CD8-positive, alpha-beta memory T cell (primary cell): ENCODE measurements at regions not wholly inside any gene's neighbourhood (a gene's known extent, or its start where the extent isn't known, plus 50 kb on each side); places are given as distances from the start of the nearest gene placed in this dataset.

Experiments used
- CTCF ChIA-PET: fragments of 350-600 bp; sonication (Branson Sonifier 250); formaldehyde crosslinking; loops from one replicate; lab custom pipeline; 2021; ENCODE audit warnings: antibody characterized with exemption; lab: Charles Lee
- POLR2A ChIA-PET: fragments of 350-600 bp; sonication (Branson Sonifier 250); formaldehyde crosslinking; loops from one replicate; lab custom pipeline; 2021; ENCODE audit warnings: antibody characterized with exemption; lab: Charles Lee
- DNase-seq, 5 donors: peaks; one replicate each; pipeline versions ENCODE4 v3.0.0 to v3.0.0-alpha.2; 2020 to 2022; ENCODE audit warnings: mixed read lengths in 1 of 5
- H3K27ac ChIP-seq: one replicate; pipeline ENCODE4 v1.7.0; 2013; ENCODE audit warnings: low read depth, mild to moderate bottlenecking, low read length, moderate library complexity
- H3K27me3 ChIP-seq: 2 replicates; pipeline ENCODE4 v1.7.0; 2013; ENCODE audit warnings: low read length, mild to moderate bottlenecking; ENCODE audit not compliant: insufficient read depth, poor library complexity, severe bottlenecking
- H3K36me3 ChIP-seq: 2 replicates; pipeline ENCODE4 v1.7.0; 2013; ENCODE audit warnings: mild to moderate bottlenecking, low read length, moderate library complexity; ENCODE audit not compliant: insufficient read depth
- H3K4me1 ChIP-seq: 2 replicates; pipeline ENCODE4 v1.7.0; 2013; ENCODE audit warnings: mild to moderate bottlenecking, low read length, moderate library complexity; ENCODE audit not compliant: insufficient read depth
- H3K4me3 ChIP-seq: 2 replicates; pipeline ENCODE4 v1.7.0; 2013; ENCODE audit warnings: mild to moderate bottlenecking, low read length
- H3K9me3 ChIP-seq: 2 replicates; pipeline ENCODE4 v1.7.0; 2013; ENCODE audit warnings: mild to moderate bottlenecking, low read length
- H3K27ac Mint-ChIP-seq, 8 donors: one replicate each; pipeline ENCODE4 v1.8.0; 2020 to 2021; ENCODE audit warnings: mixed read lengths in 8 of 8, mild to moderate bottlenecking in 6 of 8, inconsistent platforms in 3 of 8, moderate library complexity in 3 of 8
- H3K27me3 Mint-ChIP-seq, 2 donors: one replicate each; pipeline ENCODE4 v1.8.0; 2020 to 2021; ENCODE audit warnings: mixed read lengths in 2 of 2, mild to moderate bottlenecking in 1 of 2, moderate library complexity in 1 of 2
- H3K36me3 Mint-ChIP-seq, 3 donors: one replicate each; pipeline ENCODE4 v1.8.0; 2020 to 2021; ENCODE audit warnings: mixed read lengths in 3 of 3, inconsistent platforms in 1 of 3, mild to moderate bottlenecking in 1 of 3
- H3K4me1 Mint-ChIP-seq, 3 donors: one replicate each; pipeline ENCODE4 v1.8.0; 2020 to 2021; ENCODE audit warnings: mixed read lengths in 3 of 3, inconsistent platforms in 1 of 3, mild to moderate bottlenecking in 1 of 3
- H3K4me3 Mint-ChIP-seq, 7 donors: one replicate each; pipeline ENCODE4 v1.8.0; 2020 to 2021; ENCODE audit warnings: mixed read lengths in 7 of 7, mild to moderate bottlenecking in 6 of 7, moderate library complexity in 4 of 7, inconsistent platforms in 2 of 7
- H3K9me3 Mint-ChIP-seq, 5 donors: one replicate each; pipeline ENCODE4 v1.8.0; 2020 to 2022; ENCODE audit warnings: mixed read lengths in 5 of 5, mild to moderate bottlenecking in 3 of 5, moderate library complexity in 2 of 5, inconsistent platforms in 1 of 5

DNA sequence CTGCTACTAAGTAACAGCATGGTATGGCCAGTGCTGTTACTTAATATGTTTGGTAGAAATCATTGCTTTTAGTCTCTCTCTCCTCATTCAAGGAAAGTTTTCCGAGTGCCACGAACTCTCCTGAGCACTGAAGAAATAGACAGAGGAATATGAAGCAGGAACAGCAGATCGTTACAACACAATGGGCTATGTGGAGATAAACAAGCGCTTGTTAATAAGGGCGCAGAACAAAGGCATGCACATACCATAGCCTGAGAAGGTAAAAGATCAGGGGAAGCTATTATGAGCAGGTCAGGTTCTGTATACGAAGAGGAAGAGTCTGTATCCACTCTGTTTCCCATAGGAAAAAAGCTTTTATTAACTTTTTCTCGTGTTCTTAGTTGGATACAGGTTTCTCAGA lies 156.2 kb upstream of the CPNE8 start:
- ChIA-PET POLR2A (no interaction called here), CTCF (no interaction called here)
- Mint-ChIP-seq H3K4me3 (no peak overlapping the region), H3K27ac (no peak overlapping the region), H3K4me1 (no peaks in the 10 kb centered on the region), H3K36me3 (no peaks in the 10 kb centered on the region), H3K9me3 (peaks cover 0 to 8% (median 4%) of the 10 kb centered on the region in 5 donors), H3K27me3 (no peaks in the 10 kb centered on the region)
- H3K4me3 ChIP-seq = no peak overlapping the region
- no peaks in the 10 kb centered on the region for H3K4me1 ChIP-seq
- H3K36me3 ChIP-seq = no peaks in the 10 kb centered on the region
- H3K27ac ChIP-seq = no peak overlapping the region
- H3K9me3 ChIP-seq = no peaks in the 10 kb centered on the region
- no peaks in the 10 kb centered on the region for H3K27me3 ChIP-seq
- DNase-seq = no peak

DNA sequence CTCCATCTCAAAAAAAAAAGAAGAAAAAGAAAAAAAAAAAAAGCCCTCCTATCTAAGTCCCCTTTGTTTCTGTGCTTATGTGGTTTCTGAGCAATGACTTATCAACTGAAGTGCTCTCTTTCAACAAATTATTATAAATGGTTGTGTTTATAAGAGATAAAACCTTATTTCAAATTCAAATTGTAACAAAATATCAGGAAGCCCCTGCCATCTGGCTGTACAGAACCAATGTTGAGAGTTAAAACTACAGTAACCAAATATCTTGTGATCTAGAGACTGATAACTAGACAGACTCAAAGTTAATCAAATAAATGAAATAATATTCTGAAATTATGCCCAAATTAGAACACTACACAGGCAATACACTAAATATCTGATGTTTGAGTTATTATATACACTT lies 143.0 kb upstream of the CPNE8 start:
- H3K4me1 Mint-ChIP-seq = no peaks in the 10 kb centered on the region
- no peaks in the 10 kb centered on the region for H3K36me3 Mint-ChIP-seq
- Histone ChIP-seq H3K4me1 (no peaks in the 10 kb centered on the region), H3K9me3 (no peaks in the 10 kb centered on the region), H3K4me3 (no peak overlapping the region), H3K36me3 (no peaks in the 10 kb centered on the region), H3K27me3 (no peaks in the 10 kb centered on the region), H3K27ac (no peak overlapping the region)
- H3K27ac Mint-ChIP-seq = no peak overlapping the region
- POLR2A ChIA-PET = no interaction called here
- no peak for DNase-seq
- no peaks in the 10 kb centered on the region for H3K9me3 Mint-ChIP-seq
- CTCF ChIA-PET = no interaction called here
- H3K4me3 Mint-ChIP-seq = no peak overlapping the region
- peaks cover 0 to 2% of the 10 kb centered on the region in 2 donors for H3K27me3 Mint-ChIP-seq

DNA sequence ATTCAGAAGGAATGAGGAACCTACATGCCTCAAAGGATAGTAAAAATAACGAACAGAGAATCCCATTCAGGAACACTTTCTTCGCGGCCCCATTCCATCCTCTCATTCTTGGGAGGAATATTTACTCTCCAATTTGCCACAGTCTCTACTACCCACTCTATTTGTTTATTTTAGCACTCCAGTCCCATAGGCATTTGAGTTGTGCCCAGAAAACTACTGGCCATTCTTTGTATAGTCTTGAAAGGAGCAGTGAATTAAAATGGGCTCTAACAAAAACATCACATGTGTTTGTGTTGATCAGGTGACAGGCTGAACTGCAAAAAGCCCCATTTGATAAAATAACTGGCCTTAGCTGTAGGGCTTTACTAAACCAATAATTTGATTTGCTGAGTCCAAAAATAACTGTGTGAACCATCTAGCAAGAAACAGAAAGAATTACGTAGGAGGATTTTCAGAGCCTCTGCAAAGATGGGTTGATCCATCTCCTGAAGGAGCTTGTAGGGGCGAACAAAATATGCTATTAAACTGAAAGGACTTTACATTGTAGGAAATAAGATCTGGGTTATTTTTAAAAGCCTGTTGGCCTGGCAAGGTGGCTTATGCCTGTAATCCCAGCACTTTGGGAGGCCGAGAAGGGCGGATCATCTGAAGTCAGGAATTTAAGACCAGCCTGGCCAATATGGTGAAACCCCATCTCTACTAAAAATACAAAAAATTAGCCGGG lies 142.3 kb upstream of the CPNE8 start:
- H3K27ac ChIP-seq = no peak overlapping the region
- Mint-ChIP-seq H3K9me3 (no peaks in the 10 kb centered on the region), H3K27me3 (peaks cover 0 to 2% of the 10 kb centered on the region in 2 donors), H3K36me3 (no peaks in the 10 kb centered on the region), H3K4me1 (no peaks in the 10 kb centered on the region), H3K27ac (no peak overlapping the region), H3K4me3 (no peak overlapping the region)
- no peaks in the 10 kb centered on the region for H3K36me3 ChIP-seq
- H3K27me3 ChIP-seq = no peaks in the 10 kb centered on the region
- H3K4me1 ChIP-seq = no peaks in the 10 kb centered on the region
- ChIA-PET POLR2A (no interaction called here), CTCF (no interaction called here)
- H3K4me3 ChIP-seq = no peak overlapping the region
- H3K9me3 ChIP-seq = no peaks in the 10 kb centered on the region
- no peak for DNase-seq

DNA sequence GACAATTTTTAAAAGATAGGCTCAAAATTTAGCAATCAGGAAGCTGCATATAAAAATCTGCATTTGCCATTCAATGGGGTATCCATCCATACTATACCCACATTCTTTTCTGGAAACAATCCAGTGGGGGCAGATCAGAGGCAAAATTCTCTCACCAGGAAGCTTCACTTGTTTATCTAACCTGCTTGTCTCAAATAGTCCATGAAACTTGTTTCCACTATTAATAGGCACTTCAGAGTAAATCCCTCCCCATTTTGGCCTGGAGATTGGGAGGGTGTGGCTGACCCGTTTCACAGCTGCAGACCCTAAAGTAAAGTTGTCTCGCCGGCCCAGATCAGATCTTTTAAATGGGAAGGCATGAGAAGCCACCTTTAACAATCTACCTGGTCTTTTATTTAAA lies 139.4 kb upstream of the CPNE8 start:
- Mint-ChIP-seq H3K27ac (no peak overlapping the region), H3K9me3 (no peaks in the 10 kb centered on the region), H3K4me1 (no peaks in the 10 kb centered on the region), H3K27me3 (peaks cover 0 to 2% of the 10 kb centered on the region in 2 donors), H3K4me3 (no peak overlapping the region), H3K36me3 (no peaks in the 10 kb centered on the region)
- ChIA-PET POLR2A (no interaction called here), CTCF (no interaction called here)
- Histone ChIP-seq H3K36me3 (no peaks in the 10 kb centered on the region), H3K4me1 (no peaks in the 10 kb centered on the region), H3K27me3 (no peaks in the 10 kb centered on the region), H3K27ac (no peak overlapping the region), H3K9me3 (no peaks in the 10 kb centered on the region), H3K4me3 (no peak overlapping the region)
- DNase-seq = no peak

DNA sequence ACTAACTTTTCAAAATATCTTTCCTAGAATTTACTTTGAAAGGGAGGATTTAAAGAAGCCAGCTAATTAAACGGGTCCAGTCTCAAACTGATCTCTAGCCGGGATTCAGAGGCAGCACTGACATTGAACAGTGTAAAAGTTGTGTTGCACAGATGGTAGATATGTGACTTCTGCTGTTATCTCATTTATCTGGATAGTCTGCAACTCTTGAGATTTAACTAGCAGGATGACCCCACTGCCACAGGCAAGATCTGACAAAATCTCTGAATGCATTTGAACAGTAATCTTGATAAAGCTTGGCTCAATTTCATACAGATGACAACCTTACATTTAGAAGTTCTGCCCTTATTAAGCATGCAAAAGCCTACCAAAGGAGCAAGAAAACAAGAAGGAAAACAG lies 138.0 kb upstream of the CPNE8 start:
- H3K4me1 Mint-ChIP-seq = no peaks in the 10 kb centered on the region
- CTCF ChIA-PET = no interaction called here
- no peaks in the 10 kb centered on the region for H3K9me3 Mint-ChIP-seq

DNA sequence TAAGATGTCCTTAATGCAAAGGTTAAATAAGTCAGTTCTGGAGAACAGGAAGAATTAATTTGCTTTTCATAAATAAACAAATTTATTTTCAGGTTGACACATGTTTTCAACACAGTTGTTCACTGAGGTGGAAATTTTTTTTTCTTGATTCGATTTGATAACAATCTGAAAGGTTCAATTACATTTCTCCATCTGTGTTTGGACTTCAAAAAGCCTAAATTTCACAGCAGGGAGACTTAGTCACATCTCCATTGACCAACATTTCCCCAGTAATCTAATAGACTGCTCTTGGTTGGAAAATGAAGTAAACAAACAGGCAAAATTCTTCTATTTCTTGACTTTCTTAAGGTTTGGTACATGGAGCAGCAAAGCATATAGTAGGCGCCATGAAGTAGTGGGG lies 134.9 kb upstream of the CPNE8 start:
- no peak overlapping the region for H3K4me3 ChIP-seq
- H3K27me3 Mint-ChIP-seq = no peaks in the 10 kb centered on the region
- H3K4me1 Mint-ChIP-seq = no peaks in the 10 kb centered on the region
- POLR2A ChIA-PET = no interaction called here
- no peaks in the 10 kb centered on the region for H3K4me1 ChIP-seq
- no peak overlapping the region for H3K27ac Mint-ChIP-seq
- H3K36me3 ChIP-seq = no peaks in the 10 kb centered on the region
- DNase-seq = no peak
- no peaks in the 10 kb centered on the region for H3K9me3 ChIP-seq
- H3K27me3 ChIP-seq = no peaks in the 10 kb centered on the region
- no peaks in the 10 kb centered on the region for H3K36me3 Mint-ChIP-seq
- H3K4me3 Mint-ChIP-seq = no peak overlapping the region
- CTCF ChIA-PET = no interaction called here
- H3K27ac ChIP-seq = no peak overlapping the region
- peaks cover 0 to 1% (median 0%) of the 10 kb centered on the region in 5 donors for H3K9me3 Mint-ChIP-seq

More for the DNA sequence above, 138.0 kb upstream of the CPNE8 start:
- POLR2A ChIA-PET = no interaction called here
- Mint-ChIP-seq H3K27ac (no peak overlapping the region), H3K36me3 (no peaks in the 10 kb centered on the region), H3K27me3 (no peaks in the 10 kb centered on the region), H3K4me3 (no peak overlapping the region)
- H3K36me3 ChIP-seq = no peaks in the 10 kb centered on the region
- no peak for DNase-seq
- H3K4me3 ChIP-seq = no peak overlapping the region
- H3K27ac ChIP-seq = no peak overlapping the region
- no peaks in the 10 kb centered on the region for H3K9me3 ChIP-seq
- no peaks in the 10 kb centered on the region for H3K4me1 ChIP-seq
- no peaks in the 10 kb centered on the region for H3K27me3 ChIP-seq

DNA sequence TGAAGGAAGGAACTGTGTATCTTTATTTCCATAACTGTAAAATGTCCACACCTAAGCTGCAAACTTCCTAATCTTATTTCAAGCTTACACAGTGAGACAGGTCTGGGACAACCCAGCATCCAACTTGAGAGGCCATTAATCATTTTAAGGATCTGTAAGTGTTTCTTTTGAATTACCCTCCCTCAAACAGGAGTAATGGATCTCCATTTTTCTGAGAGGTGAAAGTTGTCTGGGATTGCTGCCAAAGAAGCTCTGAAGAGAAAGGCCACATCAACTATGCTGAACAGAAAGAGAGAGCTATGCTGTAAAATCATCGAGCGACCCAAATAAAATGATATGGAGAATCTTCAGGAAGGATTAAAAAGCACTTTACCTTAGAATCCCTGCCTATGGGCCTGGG lies 131.7 kb upstream of the CPNE8 start:
- peaks cover 0 to 1% (median 0%) of the 10 kb centered on the region in 5 donors for H3K9me3 Mint-ChIP-seq
- Histone ChIP-seq H3K9me3 (no peaks in the 10 kb centered on the region), H3K27me3 (no peaks in the 10 kb centered on the region), H3K4me3 (no peak overlapping the region), H3K27ac (no peak overlapping the region), H3K4me1 (no peaks in the 10 kb centered on the region), H3K36me3 (no peaks in the 10 kb centered on the region)
- CTCF ChIA-PET = no interaction called here
- H3K4me3 Mint-ChIP-seq = no peak overlapping the region
- H3K27ac Mint-ChIP-seq = no peak overlapping the region
- DNase-seq = no peak
- H3K27me3 Mint-ChIP-seq = no peaks in the 10 kb centered on the region
- POLR2A ChIA-PET = no interaction called here
- H3K36me3 Mint-ChIP-seq = no peaks in the 10 kb centered on the region
- no peaks in the 10 kb centered on the region for H3K4me1 Mint-ChIP-seq

DNA sequence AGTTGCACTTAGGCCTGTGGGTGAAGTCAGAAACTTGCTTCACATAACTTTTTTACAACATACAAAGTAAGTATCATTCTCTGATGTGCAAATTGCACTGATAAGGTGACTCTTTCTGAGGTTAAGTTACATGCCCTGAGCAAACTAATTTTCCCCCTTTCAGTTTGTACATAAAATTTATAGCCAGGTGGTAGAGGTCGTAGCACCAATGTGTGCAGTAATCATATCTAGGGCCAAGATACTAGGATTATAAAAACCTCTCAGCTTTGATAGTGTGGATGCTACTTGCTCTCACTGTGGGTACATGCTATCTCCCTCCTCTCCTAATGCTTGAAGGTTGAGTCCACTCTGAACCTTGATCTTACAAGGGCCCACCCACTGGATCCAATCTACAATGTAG lies 130.7 kb upstream of the CPNE8 start:
- Mint-ChIP-seq H3K27ac (no peak overlapping the region), H3K4me1 (no peaks in the 10 kb centered on the region), H3K27me3 (no peaks in the 10 kb centered on the region), H3K4me3 (no peak overlapping the region), H3K36me3 (no peaks in the 10 kb centered on the region), H3K9me3 (peaks cover 0 to 1% (median 0%) of the 10 kb centered on the region in 5 donors)
- Histone ChIP-seq H3K27ac (no peak overlapping the region), H3K4me1 (no peaks in the 10 kb centered on the region), H3K36me3 (no peaks in the 10 kb centered on the region), H3K27me3 (no peaks in the 10 kb centered on the region), H3K9me3 (no peaks in the 10 kb centered on the region), H3K4me3 (no peak overlapping the region)
- ChIA-PET POLR2A (no interaction called here), CTCF (no interaction called here)
- no peak for DNase-seq
